ENCODE measurements at regions not wholly inside any gene's neighbourhood (a gene's known extent, or its start where the extent isn't known, plus 50 kb on each side); places are given as distances from the start of the nearest gene placed in this dataset.
"Not testable (repeated sequence)": the region's sequence is repeated elsewhere in the genome, so short reads cannot be mapped to it uniquely, and the experiment has no call there.

DNA sequence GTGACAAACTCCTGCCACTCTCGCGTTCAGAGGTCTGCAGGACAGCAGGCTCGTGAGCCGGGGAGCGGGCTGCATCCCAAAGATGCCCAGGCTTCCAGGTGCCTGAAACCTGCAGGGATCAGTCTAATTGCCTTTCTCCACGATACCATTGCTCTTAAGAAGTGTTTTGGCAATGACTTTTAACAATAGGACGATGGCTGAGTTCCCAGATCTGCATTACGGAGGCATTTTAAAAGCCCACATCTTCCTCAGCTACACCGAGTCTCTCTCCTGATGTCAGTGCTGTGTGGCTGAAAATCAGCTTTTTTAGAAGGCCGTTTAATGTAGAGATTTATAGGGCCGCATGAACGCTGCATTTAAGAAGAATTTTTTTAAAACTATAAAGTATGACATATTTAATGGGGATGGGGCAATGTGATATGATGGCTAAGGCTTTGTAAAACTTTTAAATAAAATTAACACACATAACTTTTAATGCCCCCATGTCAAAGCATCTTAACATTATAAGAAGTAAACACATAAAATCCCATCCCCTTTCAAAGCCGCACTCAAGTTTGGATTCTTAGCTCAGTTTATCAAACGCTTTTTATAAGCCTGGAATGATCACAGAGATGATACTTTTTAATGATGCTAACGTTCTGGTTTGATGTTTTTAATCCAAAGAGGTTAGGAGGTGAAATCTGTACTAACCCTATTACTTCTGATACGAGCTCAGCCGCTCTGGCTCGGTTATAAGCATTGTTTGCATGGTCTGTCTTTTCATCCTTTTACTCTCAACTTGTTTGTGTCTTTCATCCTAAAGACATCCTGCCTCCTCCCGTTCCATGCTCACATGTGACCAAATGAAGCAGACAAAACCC lies 386.0 kb downstream of the SMOC2 start:
- DNase-seq (ENCODE audit: low read depth in 2 of 2), result no peak

- no peak for DNase-seq (ENCODE audit: low read depth in 2 of 2)
These were observed 385.1 kb downstream of the SMOC2 start for GRCh38 chr6:168826078-168826390.

GRCh38 chr6:168825226-168826077 lies 384.5 kb downstream of the SMOC2 start:
- no peak for DNase-seq (ENCODE audit: low read depth in 2 of 2)

DNA sequence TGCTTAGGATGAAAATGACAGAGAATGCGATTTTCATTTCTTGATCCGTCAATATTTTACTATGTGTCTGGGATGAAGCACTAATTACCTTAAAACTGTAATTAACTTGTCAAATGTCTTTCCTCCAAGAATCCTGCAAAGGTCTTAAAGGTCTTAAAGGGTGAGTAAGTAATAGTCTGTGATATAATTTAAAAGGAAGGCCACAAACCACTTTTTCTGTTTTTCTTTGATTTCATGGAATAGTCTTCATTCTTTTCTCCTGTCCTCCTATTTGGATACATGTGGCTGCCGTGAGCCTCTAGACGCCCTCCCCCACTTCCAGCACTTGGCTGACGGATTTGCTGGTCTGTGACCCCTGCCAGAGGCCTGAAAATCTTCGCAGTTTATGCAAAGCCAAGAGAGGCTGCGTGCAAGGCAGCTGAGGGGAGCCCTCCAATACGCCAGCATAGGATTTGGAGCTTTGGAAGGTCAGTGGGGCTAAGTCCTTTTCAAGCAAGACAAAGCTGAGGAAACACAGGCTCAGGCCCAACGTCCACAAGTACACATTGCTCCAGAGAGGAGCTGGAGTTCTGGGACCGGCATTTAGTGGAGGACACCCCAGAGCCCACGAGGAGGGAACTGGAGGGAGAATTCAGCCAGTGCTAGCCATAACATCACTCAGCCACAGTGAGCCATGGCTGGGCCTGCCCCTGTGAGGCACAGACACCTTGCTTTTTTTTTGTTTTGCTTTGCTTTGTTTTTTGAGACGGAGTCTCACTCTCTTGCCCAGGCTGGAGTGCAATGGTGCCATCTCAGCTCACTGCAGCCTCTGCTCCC lies 382.6 kb downstream of the SMOC2 start:
- DNase-seq (ENCODE audit: low read depth in 2 of 2), result no peak

GRCh38 chr6:168822376-168822775 lies 381.4 kb downstream of the SMOC2 start:
- no peak for DNase-seq (ENCODE audit: low read depth in 2 of 2)

DNA sequence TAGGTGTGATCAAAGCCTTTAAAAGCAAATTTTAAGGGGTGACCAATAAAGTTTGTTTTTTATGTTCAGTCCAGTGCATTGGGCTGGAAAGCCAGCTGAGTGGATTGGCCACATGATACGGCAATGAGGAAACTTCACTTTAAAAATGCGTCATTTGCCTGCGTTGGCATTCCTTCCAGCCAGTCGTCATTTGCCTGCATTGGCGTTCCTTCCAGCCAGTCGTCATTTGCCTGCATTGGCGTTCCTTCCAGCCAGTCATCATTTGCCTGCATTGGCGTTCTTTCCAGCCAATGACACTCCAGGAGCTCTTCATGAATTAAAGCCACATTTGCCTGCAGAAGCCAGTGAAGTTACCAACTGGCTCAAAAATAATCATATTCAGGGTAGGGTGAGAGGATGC lies 378.6 kb downstream of the SMOC2 start:
- no peak for DNase-seq (ENCODE audit: low read depth in 2 of 2)

GRCh38 chr6:168817558-168818159 lies 376.7 kb downstream of the SMOC2 start:
- no peak for DNase-seq (ENCODE audit: low read depth in 2 of 2)

GRCh38 chr6:168815229-168815628 lies 374.2 kb downstream of the SMOC2 start:
- no peak for DNase-seq (ENCODE audit: low read depth in 2 of 2)

DNA sequence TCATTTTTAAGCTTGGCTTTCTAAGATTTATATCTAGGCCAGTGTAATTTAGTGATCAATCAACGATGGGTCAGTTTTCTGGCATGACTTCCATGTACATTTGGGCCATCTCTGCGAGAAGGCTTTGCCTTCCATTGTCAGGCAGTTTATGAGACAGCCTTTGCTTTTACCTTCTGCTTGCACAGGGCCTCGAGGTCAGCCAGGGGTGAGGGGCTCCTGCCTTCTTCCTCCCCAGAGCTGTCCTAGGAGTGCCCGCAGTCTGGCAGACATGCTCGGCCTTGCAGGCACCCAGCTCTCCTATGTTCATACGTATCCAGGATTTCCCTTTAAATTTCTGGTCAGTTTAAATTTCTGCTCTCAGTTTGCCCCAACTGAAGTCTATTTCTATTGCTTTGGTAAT lies 367.2 kb downstream of the SMOC2 start:
- no peak for DNase-seq (ENCODE audit: low read depth in 2 of 2)

DNA sequence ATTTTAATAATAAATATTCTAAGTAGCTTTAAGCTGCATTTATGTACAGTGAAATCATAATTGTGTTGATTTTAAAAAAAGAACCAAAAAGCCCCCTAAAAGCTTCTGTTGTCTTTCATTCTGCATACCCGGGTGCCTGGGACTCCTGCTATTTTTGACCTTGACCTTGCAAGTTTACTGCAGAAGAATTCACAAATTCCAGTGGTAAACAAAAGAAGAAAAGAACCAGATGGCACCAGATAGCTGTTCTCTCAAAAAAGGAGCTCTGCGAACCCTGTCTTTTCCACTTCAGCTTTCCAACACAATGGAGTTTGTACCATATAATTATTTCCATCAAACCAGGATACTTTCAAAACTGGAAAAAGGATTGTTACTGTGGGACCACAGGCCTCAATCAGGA lies 363.3 kb downstream of the SMOC2 start:
- DNase-seq (ENCODE audit: low read depth in 2 of 2), result no peak

- DNase-seq (ENCODE audit: low read depth in 2 of 2), result no peak
These were observed 362.9 kb downstream of the SMOC2 start for GRCh38 chr6:168803874-168804273.

GRCh38 chr6:168799067-168799466 lies 358.1 kb downstream of the SMOC2 start:
- no peak for DNase-seq (ENCODE audit: low read depth in 2 of 2)

- no peak for DNase-seq (ENCODE audit: low read depth in 2 of 2)
These were observed 355.1 kb downstream of the SMOC2 start for GRCh38 chr6:168796106-168796505.

GRCh38 chr6:168795611-168796010 lies 354.6 kb downstream of the SMOC2 start:
- DNase-seq (ENCODE audit: low read depth in 2 of 2), result not testable (repeated sequence)

DNA sequence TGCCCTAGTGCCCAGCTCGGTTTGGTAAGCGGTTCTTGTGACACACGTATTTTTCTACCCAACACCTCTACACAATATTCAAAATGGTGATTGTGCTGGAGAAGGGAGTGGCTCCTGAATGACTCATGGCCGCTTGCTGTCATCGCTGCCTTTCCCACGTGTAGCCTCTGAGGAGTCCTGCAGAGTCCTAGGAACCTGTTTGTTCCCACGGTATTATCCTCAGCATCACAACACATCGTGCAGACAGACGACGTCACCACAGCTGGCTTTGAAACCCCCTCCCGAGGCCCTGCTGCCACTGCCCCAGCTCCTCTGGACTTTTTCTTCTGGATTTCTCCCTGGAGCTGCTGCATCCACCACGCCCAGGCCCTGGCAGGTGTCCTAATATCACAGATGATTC lies 353.5 kb downstream of the SMOC2 start:
- no peak for DNase-seq (ENCODE audit: low read depth in 2 of 2)

GRCh38 chr6:168793649-168794048 lies 352.7 kb downstream of the SMOC2 start:
- DNase-seq (ENCODE audit: low read depth in 2 of 2), result no peak

DNA sequence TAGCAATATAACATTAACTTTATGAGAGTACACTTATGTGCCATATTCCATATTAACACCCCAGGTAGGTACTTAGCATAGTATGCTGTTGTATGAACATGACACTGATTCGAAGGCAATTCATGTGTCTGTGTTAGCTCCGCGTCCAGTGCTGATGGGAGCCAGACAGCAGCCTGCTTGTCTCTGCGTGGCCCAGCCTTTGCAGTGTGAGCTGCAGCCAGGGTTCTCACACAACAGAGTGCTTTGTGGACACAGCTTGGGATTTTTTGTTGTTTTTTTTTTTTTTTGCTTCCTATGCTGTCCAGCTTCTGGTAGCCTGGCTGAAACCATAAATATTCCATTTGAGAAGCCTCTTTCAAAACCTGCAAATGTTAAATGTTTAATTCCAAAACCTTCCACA lies 350.9 kb downstream of the SMOC2 start:
- DNase-seq (ENCODE audit: low read depth in 2 of 2), result no peak

DNA sequence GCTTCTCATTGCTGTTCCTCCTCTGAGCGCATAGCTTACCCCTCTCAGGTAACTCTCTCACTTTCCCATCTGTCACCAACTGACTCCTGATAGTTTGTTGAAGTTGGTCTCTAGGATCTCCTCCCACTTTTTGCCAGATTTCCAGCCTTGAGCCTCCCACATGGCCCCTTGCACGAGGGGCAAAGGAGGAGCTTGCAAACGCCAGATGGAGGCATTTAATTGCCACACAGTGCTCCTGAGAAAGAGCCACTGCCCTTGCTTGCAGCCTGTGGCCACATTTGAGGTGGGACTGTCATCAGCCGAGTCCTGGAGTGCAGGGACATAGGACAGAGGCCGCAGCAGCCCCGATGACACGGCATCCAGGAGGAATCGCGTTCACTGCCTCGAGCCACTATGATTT lies 348.7 kb downstream of the SMOC2 start:
- DNase-seq (ENCODE audit: low read depth in 2 of 2), result no peak

GRCh38 chr6:168785720-168786511 lies 344.9 kb downstream of the SMOC2 start:
- no peak for DNase-seq (ENCODE audit: low read depth in 2 of 2)

DNA sequence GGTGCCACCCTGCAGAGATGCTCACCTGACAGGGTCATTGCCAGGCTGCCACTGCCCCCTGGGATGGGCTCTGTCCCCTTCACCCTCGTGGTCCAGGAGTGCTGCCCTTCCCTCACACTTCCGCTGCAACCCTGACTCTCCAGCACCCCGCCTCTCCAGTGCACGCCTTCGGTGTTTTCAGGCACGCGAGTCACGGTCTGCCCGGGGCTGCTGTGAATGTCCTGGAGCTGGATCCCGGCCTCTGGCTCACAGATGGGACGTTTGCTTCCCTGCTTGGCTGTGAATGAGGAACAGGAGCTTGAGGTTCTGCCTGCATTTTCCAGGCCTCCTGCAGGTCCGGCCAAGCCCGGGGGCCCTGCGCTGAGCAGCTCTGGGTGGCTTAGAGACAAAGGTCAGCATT lies 343.4 kb downstream of the SMOC2 start:
- no peak for DNase-seq (ENCODE audit: low read depth in 2 of 2)

GRCh38 chr6:168783720-168784119 lies 342.7 kb downstream of the SMOC2 start:
- DNase-seq (ENCODE audit: low read depth in 2 of 2), result no peak

Measured in stimulated activated CD8-positive, alpha-beta memory T cell treated with anti-CD3 and anti-CD28 coated beads, Interleukin-2, amount 100 ng/mL, for 48 hours (primary cell).